ENCODE measurements at regions not wholly inside any gene's neighbourhood (a gene's known extent, or its start where the extent isn't known, plus 50 kb on each side); places are given as distances from the start of the nearest gene placed in this dataset.

DNA sequence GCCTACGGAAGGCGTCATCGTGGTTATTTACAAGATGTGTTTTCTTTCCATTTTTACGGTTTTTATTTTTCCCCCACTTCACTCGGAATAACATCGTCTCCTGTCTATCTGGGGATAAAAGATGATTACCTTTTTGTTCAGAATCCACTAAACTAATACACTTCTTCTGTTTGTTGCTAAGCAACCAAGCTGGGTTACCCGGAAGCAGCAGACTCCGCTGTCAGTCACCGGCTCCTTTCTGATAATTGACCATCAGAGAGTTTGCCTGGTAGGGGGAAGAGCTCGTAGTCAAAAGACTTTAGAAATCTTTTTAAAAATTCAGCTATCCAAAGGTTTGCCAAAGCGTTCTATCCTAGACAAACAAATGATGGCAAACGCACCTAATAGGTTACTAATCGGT, 75.0 kb upstream of the SFMBT2 start:
- TF ChIP-seq FOSL1 (IDR thresholded peaks at IDR 0.05; ENCODE audit: insufficient read depth, low read depth, low read length) (no peak), POU5F1 (IDR thresholded peaks at IDR 0.05; ENCODE audit: low read depth, low read length) (no peak), SIX5 (IDR thresholded peaks at IDR 0.05; ENCODE audit: low read depth, low read length) (no peak), RAD21 (IDR thresholded peaks at IDR 0.05 in 1 of 2, conservative IDR thresholded peaks at IDR 0.05 in 1 of 2; ENCODE audit: low read depth in 2 of 2, low read length in 2 of 2) (no peak), CEBPB (IDR thresholded peaks at IDR 0.05; ENCODE audit: low read depth, low read length) (no peak), KDM5A (IDR thresholded peaks at IDR 0.05; ENCODE audit: low read length) (no peak), E2F6 (IDR thresholded peaks at IDR 0.05) (no peak), RNF2 (IDR thresholded peaks at IDR 0.05; ENCODE audit: borderline replicate concordance, low read depth, low read length, missing control alignments, poor library complexity, severe bottlenecking) (no peak), POLR2A (IDR thresholded peaks at IDR 0.05; ENCODE audit: control extremely low read depth in 1 of 2, low read depth in 2 of 2, low read length in 2 of 2) (no peak), SP4 (IDR thresholded peaks at IDR 0.05; ENCODE audit: low read length) (no peak), BRCA1 (IDR thresholded peaks at IDR 0.05; ENCODE audit: low read depth, low read length) (no peak)
- TF ChIP-seq, protein P1, sequence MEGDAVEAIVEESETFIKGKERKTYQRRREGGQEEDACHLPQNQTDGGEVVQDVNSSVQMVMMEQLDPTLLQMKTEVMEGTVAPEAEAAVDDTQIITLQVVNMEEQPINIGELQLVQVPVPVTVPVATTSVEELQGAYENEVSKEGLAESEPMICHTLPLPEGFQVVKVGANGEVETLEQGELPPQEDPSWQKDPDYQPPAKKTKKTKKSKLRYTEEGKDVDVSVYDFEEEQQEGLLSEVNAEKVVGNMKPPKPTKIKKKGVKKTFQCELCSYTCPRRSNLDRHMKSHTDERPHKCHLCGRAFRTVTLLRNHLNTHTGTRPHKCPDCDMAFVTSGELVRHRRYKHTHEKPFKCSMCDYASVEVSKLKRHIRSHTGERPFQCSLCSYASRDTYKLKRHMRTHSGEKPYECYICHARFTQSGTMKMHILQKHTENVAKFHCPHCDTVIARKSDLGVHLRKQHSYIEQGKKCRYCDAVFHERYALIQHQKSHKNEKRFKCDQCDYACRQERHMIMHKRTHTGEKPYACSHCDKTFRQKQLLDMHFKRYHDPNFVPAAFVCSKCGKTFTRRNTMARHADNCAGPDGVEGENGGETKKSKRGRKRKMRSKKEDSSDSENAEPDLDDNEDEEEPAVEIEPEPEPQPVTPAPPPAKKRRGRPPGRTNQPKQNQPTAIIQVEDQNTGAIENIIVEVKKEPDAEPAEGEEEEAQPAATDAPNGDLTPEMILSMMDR (IDR thresholded peaks at IDR 0.05; ENCODE audit: control extremely low read depth in 1 of 3, insufficient read depth in 1 of 3, low read depth in 1 of 3, low read length in 3 of 3): no peak

Data from H1 (cell line).